ENCODE measurements at regions not wholly inside any gene's neighbourhood (a gene's known extent, or its start where the extent isn't known, plus 50 kb on each side); places are given as distances from the start of the nearest gene placed in this dataset.

DNA sequence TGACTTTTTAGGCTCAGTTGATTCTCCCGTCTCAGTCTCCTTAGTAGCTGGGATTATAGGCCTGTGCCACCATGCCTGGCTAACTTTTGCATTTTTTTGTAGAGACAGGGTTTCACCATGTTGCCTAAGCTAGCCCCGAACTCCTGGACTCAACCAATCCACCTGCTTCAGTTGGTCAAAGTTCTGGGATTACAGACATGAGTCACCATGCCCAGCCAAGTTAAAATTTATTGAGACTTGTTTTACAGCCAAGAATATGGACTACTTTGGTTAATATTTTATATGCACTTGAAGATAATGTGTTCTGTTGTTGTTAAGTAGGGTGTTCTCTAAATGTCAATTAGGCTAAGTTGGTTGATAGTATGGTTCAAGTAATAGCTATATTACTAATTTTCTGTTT, 58.7 kb downstream of the CYTL1 start (continued):
- TF ChIP-seq, protein P1, sequence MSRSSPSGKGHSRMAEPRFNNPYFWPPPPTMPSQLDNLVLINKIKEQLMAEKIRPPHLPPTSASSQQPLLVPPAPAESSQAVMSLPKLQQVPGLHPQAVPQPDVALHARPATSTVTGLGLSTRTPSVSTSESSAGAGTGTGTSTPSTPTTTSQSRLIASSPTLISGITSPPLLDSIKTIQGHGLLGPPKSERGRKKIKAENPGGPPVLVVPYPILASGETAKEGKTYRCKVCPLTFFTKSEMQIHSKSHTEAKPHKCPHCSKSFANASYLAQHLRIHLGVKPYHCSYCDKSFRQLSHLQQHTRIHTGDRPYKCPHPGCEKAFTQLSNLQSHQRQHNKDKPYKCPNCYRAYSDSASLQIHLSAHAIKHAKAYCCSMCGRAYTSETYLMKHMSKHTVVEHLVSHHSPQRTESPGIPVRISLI (CRISPR knock-in tag; IDR thresholded peaks at IDR 0.05; ENCODE audit: borderline replicate concordance), result no peak
- TF ChIP-seq SOX5 (CRISPR knock-in tag; IDR thresholded peaks at IDR 0.05; ENCODE audit: borderline replicate concordance), result no peak
- no peak for TF ChIP-seq ATF1 (CRISPR knock-in tag; IDR thresholded peaks at IDR 0.05)
- TF ChIP-seq, protein P2, sequence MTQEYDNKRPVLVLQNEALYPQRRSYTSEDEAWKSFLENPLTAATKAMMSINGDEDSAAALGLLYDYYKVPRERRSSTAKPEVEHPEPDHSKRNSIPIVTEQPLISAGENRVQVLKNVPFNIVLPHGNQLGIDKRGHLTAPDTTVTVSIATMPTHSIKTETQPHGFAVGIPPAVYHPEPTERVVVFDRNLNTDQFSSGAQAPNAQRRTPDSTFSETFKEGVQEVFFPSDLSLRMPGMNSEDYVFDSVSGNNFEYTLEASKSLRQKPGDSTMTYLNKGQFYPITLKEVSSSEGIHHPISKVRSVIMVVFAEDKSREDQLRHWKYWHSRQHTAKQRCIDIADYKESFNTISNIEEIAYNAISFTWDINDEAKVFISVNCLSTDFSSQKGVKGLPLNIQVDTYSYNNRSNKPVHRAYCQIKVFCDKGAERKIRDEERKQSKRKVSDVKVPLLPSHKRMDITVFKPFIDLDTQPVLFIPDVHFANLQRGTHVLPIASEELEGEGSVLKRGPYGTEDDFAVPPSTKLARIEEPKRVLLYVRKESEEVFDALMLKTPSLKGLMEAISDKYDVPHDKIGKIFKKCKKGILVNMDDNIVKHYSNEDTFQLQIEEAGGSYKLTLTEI (CRISPR knock-in tag; conservative IDR thresholded peaks at IDR 0.05), result no peak
- TF ChIP-seq, protein P3, sequence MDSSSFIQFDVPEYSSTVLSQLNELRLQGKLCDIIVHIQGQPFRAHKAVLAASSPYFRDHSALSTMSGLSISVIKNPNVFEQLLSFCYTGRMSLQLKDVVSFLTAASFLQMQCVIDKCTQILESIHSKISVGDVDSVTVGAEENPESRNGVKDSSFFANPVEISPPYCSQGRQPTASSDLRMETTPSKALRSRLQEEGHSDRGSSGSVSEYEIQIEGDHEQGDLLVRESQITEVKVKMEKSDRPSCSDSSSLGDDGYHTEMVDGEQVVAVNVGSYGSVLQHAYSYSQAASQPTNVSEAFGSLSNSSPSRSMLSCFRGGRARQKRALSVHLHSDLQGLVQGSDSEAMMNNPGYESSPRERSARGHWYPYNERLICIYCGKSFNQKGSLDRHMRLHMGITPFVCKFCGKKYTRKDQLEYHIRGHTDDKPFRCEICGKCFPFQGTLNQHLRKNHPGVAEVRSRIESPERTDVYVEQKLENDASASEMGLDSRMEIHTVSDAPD (CRISPR knock-in tag; IDR thresholded peaks at IDR 0.05), result no peak
- TF ChIP-seq ZC3H13 (CRISPR knock-in tag; IDR thresholded peaks at IDR 0.05), result no peak
- TF ChIP-seq GTF3A (CRISPR knock-in tag; conservative IDR thresholded peaks at IDR 0.05), result no peak
- no peak for TF ChIP-seq HCFC1 (IDR thresholded peaks at IDR 0.05; ENCODE audit: low read depth, low read length)
- no peak for TF ChIP-seq SIN3B (IDR thresholded peaks at IDR 0.05; ENCODE audit: low read length)
- no peak for TF ChIP-seq CREM (IDR thresholded peaks at IDR 0.05)
- TF ChIP-seq CREM (CRISPR knock-in tag; IDR thresholded peaks at IDR 0.05), result no peak
- TF ChIP-seq ZNF263 (CRISPR knock-in tag; IDR thresholded peaks at IDR 0.05), result no peak
- no peak for TF ChIP-seq KDM1A (CRISPR knock-in tag; IDR thresholded peaks at IDR 0.05)
- TF ChIP-seq, protein P4, sequence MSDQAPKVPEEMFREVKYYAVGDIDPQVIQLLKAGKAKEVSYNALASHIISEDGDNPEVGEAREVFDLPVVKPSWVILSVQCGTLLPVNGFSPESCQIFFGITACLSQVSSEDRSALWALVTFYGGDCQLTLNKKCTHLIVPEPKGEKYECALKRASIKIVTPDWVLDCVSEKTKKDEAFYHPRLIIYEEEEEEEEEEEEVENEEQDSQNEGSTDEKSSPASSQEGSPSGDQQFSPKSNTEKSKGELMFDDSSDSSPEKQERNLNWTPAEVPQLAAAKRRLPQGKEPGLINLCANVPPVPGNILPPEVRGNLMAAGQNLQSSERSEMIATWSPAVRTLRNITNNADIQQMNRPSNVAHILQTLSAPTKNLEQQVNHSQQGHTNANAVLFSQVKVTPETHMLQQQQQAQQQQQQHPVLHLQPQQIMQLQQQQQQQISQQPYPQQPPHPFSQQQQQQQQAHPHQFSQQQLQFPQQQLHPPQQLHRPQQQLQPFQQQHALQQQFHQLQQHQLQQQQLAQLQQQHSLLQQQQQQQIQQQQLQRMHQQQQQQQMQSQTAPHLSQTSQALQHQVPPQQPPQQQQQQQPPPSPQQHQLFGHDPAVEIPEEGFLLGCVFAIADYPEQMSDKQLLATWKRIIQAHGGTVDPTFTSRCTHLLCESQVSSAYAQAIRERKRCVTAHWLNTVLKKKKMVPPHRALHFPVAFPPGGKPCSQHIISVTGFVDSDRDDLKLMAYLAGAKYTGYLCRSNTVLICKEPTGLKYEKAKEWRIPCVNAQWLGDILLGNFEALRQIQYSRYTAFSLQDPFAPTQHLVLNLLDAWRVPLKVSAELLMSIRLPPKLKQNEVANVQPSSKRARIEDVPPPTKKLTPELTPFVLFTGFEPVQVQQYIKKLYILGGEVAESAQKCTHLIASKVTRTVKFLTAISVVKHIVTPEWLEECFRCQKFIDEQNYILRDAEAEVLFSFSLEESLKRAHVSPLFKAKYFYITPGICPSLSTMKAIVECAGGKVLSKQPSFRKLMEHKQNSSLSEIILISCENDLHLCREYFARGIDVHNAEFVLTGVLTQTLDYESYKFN (CRISPR knock-in tag; conservative IDR thresholded peaks at IDR 0.05), result no peak
